H1 (cell line): ENCODE measurements at regions not wholly inside any gene's neighbourhood (a gene's known extent, or its start where the extent isn't known, plus 50 kb on each side); places are given as distances from the start of the nearest gene placed in this dataset.

Source experiments
- CTCF ChIA-PET: fragments of 300-600 bp; sonication (Branson Sonifier 250); formaldehyde crosslinking; loops from one replicate; lab custom pipeline; 2021; ENCODE audit not compliant: partially characterized antibody; lab: Charles Lee
- POLR2A ChIA-PET: fragments of 300-600 bp; sonication (Branson Sonifier 250); formaldehyde crosslinking; loops from one replicate; lab custom pipeline; 2021; ENCODE audit warnings: inconsistent platforms; ENCODE audit not compliant: partially characterized antibody; lab: Charles Lee
- DNase-seq, 2 experiments: peaks; one replicate each; pipeline versions ENCODE4 v3.0.0 to v3.0.0-alpha.2; 2010 to 2022; ENCODE audit warnings: low spot score in 2 of 2, low read depth in 1 of 2, mixed read lengths in 1 of 2
- FAIRE-seq: peaks from 2 replicates; lab custom pipeline; 2011; peaks lifted over from hg19 to GRCh38; lab: Jason Lieb, UNC
- H2AFZ ChIP-seq: 2 replicates; pipeline ENCODE4 v1.8.1; 2012; ENCODE audit warnings: low read length, inconsistent platforms
- H2AK5ac ChIP-seq: 2 replicates; pipeline ENCODE4 v1.6.1; 2013; ENCODE audit warnings: low read depth, low read length
- H2BK120ac ChIP-seq: replicated peaks from 2 replicates; pipeline ENCODE3; 2013; ENCODE audit warnings: low read depth, low read length, inconsistent platforms
- H2BK12ac ChIP-seq: 2 replicates; pipeline ENCODE4 v1.6.1; 2013; ENCODE audit warnings: low read depth, low read length
- H2BK15ac ChIP-seq: 2 replicates; pipeline ENCODE4 v1.6.1; 2013; ENCODE audit warnings: low read length
- H2BK20ac ChIP-seq: 2 replicates; pipeline ENCODE4 v1.6.1; 2013; ENCODE audit warnings: low read length
- H2BK5ac ChIP-seq: 2 replicates; pipeline ENCODE4 v1.6.1; 2013; ENCODE audit warnings: low read depth, low read length
- H3K14ac ChIP-seq: 2 replicates; pipeline ENCODE4 v1.6.1; 2013; ENCODE audit warnings: inconsistent platforms; ENCODE audit not compliant: insufficient read length
- H3K18ac ChIP-seq: 2 replicates; pipeline ENCODE4 v1.6.1; 2013; ENCODE audit warnings: low read length; ENCODE audit errors: extremely low read depth
- H3K23ac ChIP-seq: 2 replicates; pipeline ENCODE4 v1.6.1; 2013; ENCODE audit warnings: inconsistent platforms; ENCODE audit not compliant: insufficient read length
- H3K23me2 ChIP-seq: 2 replicates; pipeline ENCODE4 v1.6.1; 2013; ENCODE audit warnings: low read depth, low read length
- H3K27ac ChIP-seq: 2 replicates; pipeline ENCODE4 v1.6.1; 2011; ENCODE audit warnings: low read depth, low read length, inconsistent platforms
- H3K27me3 ChIP-seq, 4 experiments: replicated peaks in 1 of 4; 1 replicate in 1 of 4; 2 replicates in 3 of 4; pipeline versions ENCODE4 v1.6.1 to v1.8.1; 2011 to 2013; ENCODE audit warnings: low read length in 3 of 4, mild to moderate bottlenecking in 3 of 4, inconsistent platforms in 2 of 4, mixed read lengths in 2 of 4, moderate library complexity in 1 of 4; ENCODE audit not compliant: control insufficient read depth in 3 of 4, insufficient read depth in 3 of 4; ENCODE audit errors: extremely low read depth in 1 of 4
- H3K36me3 ChIP-seq, 4 experiments: 2 replicates each; pipeline versions ENCODE4 v1.6.1 to v1.8.1; 2011 to 2013; ENCODE audit warnings: mild to moderate bottlenecking in 4 of 4, low read length in 3 of 4, moderate library complexity in 2 of 4, control low read depth in 1 of 4, inconsistent platforms in 1 of 4; ENCODE audit not compliant: insufficient read depth in 4 of 4, control insufficient read depth in 2 of 4
- H3K4ac ChIP-seq: replicated peaks from 2 replicates; pipeline ENCODE3; 2013; ENCODE audit warnings: low read length, low read depth, mixed read lengths, inconsistent platforms; ENCODE audit not compliant: insufficient read length
- H3K4me1 ChIP-seq, 4 experiments: replicated peaks in 1 of 4; 1 replicate in 1 of 4; 2 replicates in 3 of 4; pipeline versions ENCODE4 v1.6.1 to v1.8.1; 2011 to 2013; ENCODE audit warnings: low read length in 3 of 4, inconsistent platforms in 2 of 4, mixed read lengths in 1 of 4; ENCODE audit not compliant: insufficient read depth in 4 of 4, control insufficient read depth in 3 of 4
- H3K4me2 ChIP-seq, 2 experiments: 2 replicates each; pipeline versions ENCODE4 v1.6.1 to v1.8.1; 2011 to 2013; ENCODE audit warnings: low read depth in 2 of 2, low read length in 2 of 2, control low read depth in 1 of 2, inconsistent platforms in 1 of 2, mild to moderate bottlenecking in 1 of 2; ENCODE audit not compliant: insufficient read depth in 1 of 2
- H3K4me3 ChIP-seq, 4 experiments: fragments of 200-600, 300-600 bp in 1 of 4; sonication (generic), shearing (Covaris generic), sonication (Bioruptor Twin) in 1 of 4; 2 replicates each; pipeline versions ENCODE4 v1.5.1 to v1.8.1; 2011 to 2016; ENCODE audit warnings: low read length in 4 of 4, low read depth in 3 of 4, control low read depth in 2 of 4, inconsistent platforms in 2 of 4, mild to moderate bottlenecking in 2 of 4, mixed read lengths in 1 of 4, moderate library complexity in 1 of 4; ENCODE audit not compliant: insufficient read depth in 2 of 4; ENCODE audit errors: extremely low read depth in 1 of 4
- H3K56ac ChIP-seq: replicated peaks from 2 replicates; pipeline ENCODE3; 2013; ENCODE audit warnings: low read depth, mild to moderate bottlenecking, mixed read lengths, low read length, inconsistent platforms; ENCODE audit not compliant: insufficient read length
- H3K79me1 ChIP-seq: 2 replicates; pipeline ENCODE4 v1.6.1; 2013; ENCODE audit warnings: low read depth, low read length, control low read depth
- H3K79me2 ChIP-seq, 2 experiments: 2 replicates each; pipeline versions ENCODE4 v1.6.1 to v1.8.1; 2012 to 2013; ENCODE audit warnings: low read length in 2 of 2, mild to moderate bottlenecking in 2 of 2, inconsistent platforms in 1 of 2; ENCODE audit not compliant: insufficient read depth in 2 of 2, control insufficient read depth in 1 of 2
- H3K9ac ChIP-seq, 4 experiments: replicated peaks in 1 of 4; 1 replicate in 1 of 4; 2 replicates in 3 of 4; pipeline versions ENCODE4 v1.6.1 to v1.8.1; 2011 to 2013; ENCODE audit warnings: low read depth in 3 of 4, low read length in 3 of 4, control low read depth in 2 of 4, mild to moderate bottlenecking in 2 of 4, moderate library complexity in 2 of 4, inconsistent platforms in 1 of 4; ENCODE audit errors: extremely low read depth in 1 of 4
- H3K9me3 ChIP-seq, 2 experiments: 2 replicates each; pipeline versions ENCODE4 v1.6.1 to v1.8.1; 2012 to 2013; ENCODE audit warnings: mild to moderate bottlenecking in 2 of 2, moderate library complexity in 2 of 2, control low read depth in 1 of 2, inconsistent platforms in 1 of 2, low read depth in 1 of 2, low read length in 1 of 2, mixed read lengths in 1 of 2; ENCODE audit not compliant: insufficient read depth in 2 of 2
- H4K20me1 ChIP-seq, 2 experiments: replicated peaks in 1 of 2; 2 replicates each; pipeline versions ENCODE3 to v1.8.1; 2011 to 2013; ENCODE audit warnings: inconsistent platforms in 2 of 2, low read length in 2 of 2, mild to moderate bottlenecking in 1 of 2; ENCODE audit not compliant: insufficient read depth in 2 of 2, control insufficient read depth in 1 of 2
- H4K5ac ChIP-seq: 2 replicates; pipeline ENCODE4 v1.6.1; 2013; ENCODE audit warnings: low read length, low read depth, mixed read lengths, inconsistent platforms; ENCODE audit not compliant: insufficient read length
- H4K8ac ChIP-seq: 2 replicates; pipeline ENCODE4 v1.8.0; 2013; ENCODE audit warnings: mild to moderate bottlenecking, moderate library complexity, low read length, inconsistent platforms; ENCODE audit not compliant: insufficient read depth; ENCODE audit errors: extremely low read depth
- H4K91ac ChIP-seq: replicated peaks from 2 replicates; pipeline ENCODE3; 2013; ENCODE audit warnings: low read length, mixed read lengths, inconsistent platforms; ENCODE audit not compliant: insufficient read length
- CEBPB ChIP-seq: IDR thresholded peaks from 2 replicates; pipeline ENCODE4 v1.6.1; 2012; ENCODE audit warnings: low read depth, low read length
- CHD1 ChIP-seq: IDR thresholded peaks from 2 replicates; pipeline ENCODE4 v1.6.1; 2012; ENCODE audit warnings: low read depth, low read length, improper control_type of control experiment
- CHD2 ChIP-seq: IDR thresholded peaks from 2 replicates; pipeline ENCODE4 v1.6.1; 2012; ENCODE audit warnings: low read length, improper control_type of control experiment
- FOSL1 ChIP-seq: IDR thresholded peaks from 2 replicates; pipeline ENCODE4 v1.6.1; 2011; ENCODE audit warnings: mild to moderate bottlenecking, low read depth, low read length, moderate library complexity; ENCODE audit not compliant: insufficient read depth
- HDAC6 ChIP-seq: IDR thresholded peaks from one replicate; pipeline ENCODE4 v1.7.1; 2012; ENCODE audit warnings: low read depth, mild to moderate bottlenecking, inconsistent platforms, low read length, moderate library complexity
- NANOG ChIP-seq: IDR thresholded peaks from 2 replicates; pipeline ENCODE4 v1.6.1; 2011; ENCODE audit warnings: low read length, low read depth, mild to moderate bottlenecking, inconsistent platforms; ENCODE audit not compliant: insufficient read depth, poor library complexity, severe bottlenecking
- NRF1 ChIP-seq: IDR thresholded peaks from 2 replicates; pipeline ENCODE4 v1.6.1; 2011; ENCODE audit warnings: mild to moderate bottlenecking, low read depth, low read length, improper control_type of control experiment
- SP2 ChIP-seq: IDR thresholded peaks from 2 replicates; pipeline ENCODE4 v1.6.1; 2012; ENCODE audit warnings: mild to moderate bottlenecking, low read length, inconsistent platforms
- TBP ChIP-seq: IDR thresholded peaks from 2 replicates; pipeline ENCODE4 v1.6.1; 2011; ENCODE audit warnings: low read depth, low read length, improper control_type of control experiment
- ZNF274 ChIP-seq: IDR thresholded peaks from 2 replicates; pipeline ENCODE4 v1.7.0; 2012; ENCODE audit warnings: low read length, borderline replicate concordance; ENCODE audit errors: extremely low read depth
- WGBS, 2 experiments: shearing (Covaris generic) in 1 of 2; methylation state at CpG; one replicate each; pipeline versions ENCODE4 v1.1.6 to v1.1.7; 2013 to 2015; ENCODE audit warnings: low lambda C conversion rate in 2 of 2, mixed read lengths in 2 of 2, inconsistent platforms in 1 of 2, low coverage in 1 of 2, missing lambda C conversion rate in 1 of 2; ENCODE audit not compliant: insufficient replicate concordance in 2 of 2, insufficient coverage in 1 of 2, insufficient read length in 1 of 2; ENCODE audit errors: extremely low coverage in 1 of 2, missing lambda C conversion rate in 1 of 2; 5-methylcytosine and 5-hydroxymethylcytosine counted together

- H3K4me3 ChIP-seq = no peak overlapping the region
- no peaks in the 10 kb centered on the region for H3K36me3 ChIP-seq
- H4K8ac ChIP-seq = no peak overlapping the region
- H3K9me3 ChIP-seq = no peaks in the 10 kb centered on the region; a peak in 1 of 4 replicates
- H3K4me2 ChIP-seq = no peak overlapping the region
- no peaks in the 10 kb centered on the region for H4K20me1 ChIP-seq
- no peak overlapping the region for H2BK15ac ChIP-seq
- H3K23me2 ChIP-seq = no peaks in the 10 kb centered on the region
- no peak overlapping the region for H3K23ac ChIP-seq
- H2BK20ac ChIP-seq = no peak overlapping the region
- ChIA-PET POLR2A (interaction anchor here (0.6 kb wide), 1 partner anchor 226 kb away, joined by 3 read pairs; no protein-coding TSS in a partner anchor), CTCF (no interaction called here)
- no peak overlapping the region for H2AFZ ChIP-seq
- no peak for FAIRE-seq
- H2BK5ac ChIP-seq = no peak overlapping the region
- no peak overlapping the region for H4K91ac ChIP-seq
- H2BK12ac ChIP-seq = no peak overlapping the region
- no peak overlapping the region for H3K4ac ChIP-seq
- no peak for DNase-seq
- no peak overlapping the region for H2AK5ac ChIP-seq
- no peak overlapping the region for H3K14ac ChIP-seq
- WGBS, 2 experiments = 100% methylated on average over 1 of the region's 1 CpG; no CpG with 5 or more reads in 1 of the 2 experiments
- H3K27ac ChIP-seq = no peak overlapping the region
- H4K5ac ChIP-seq = no peak overlapping the region
- H3K4me1 ChIP-seq = no peaks in the 10 kb centered on the region
- H3K56ac ChIP-seq = no peak overlapping the region
- no peak for TF ChIP-seq TBP
- TF ChIP-seq NRF1 = no peak
- no peak for TF ChIP-seq SP2
- no peak for TF ChIP-seq HDAC6
- no peak for TF ChIP-seq NANOG
- no peak for TF ChIP-seq FOSL1
- TF ChIP-seq CHD2 = no peak
- no peak for TF ChIP-seq ZNF274
- no peak for TF ChIP-seq CEBPB
- no peak for TF ChIP-seq CHD1
- no peak overlapping the region for H3K18ac ChIP-seq
- H3K79me1 ChIP-seq = no peaks in the 10 kb centered on the region
- no peak overlapping the region for H2BK120ac ChIP-seq
- H3K79me2 ChIP-seq = no peaks in the 10 kb centered on the region
- H3K27me3 ChIP-seq = no peaks in the 10 kb centered on the region
- H3K9ac ChIP-seq = no peak overlapping the region
Observed at GRCh38 chrX:45628041-45628440, 427.4 kb upstream of the DIPK2B start.
